ENCODE measurements at regions not wholly inside any gene's neighbourhood (a gene's known extent, or its start where the extent isn't known, plus 50 kb on each side); places are given as distances from the start of the nearest gene placed in this dataset.

DNA sequence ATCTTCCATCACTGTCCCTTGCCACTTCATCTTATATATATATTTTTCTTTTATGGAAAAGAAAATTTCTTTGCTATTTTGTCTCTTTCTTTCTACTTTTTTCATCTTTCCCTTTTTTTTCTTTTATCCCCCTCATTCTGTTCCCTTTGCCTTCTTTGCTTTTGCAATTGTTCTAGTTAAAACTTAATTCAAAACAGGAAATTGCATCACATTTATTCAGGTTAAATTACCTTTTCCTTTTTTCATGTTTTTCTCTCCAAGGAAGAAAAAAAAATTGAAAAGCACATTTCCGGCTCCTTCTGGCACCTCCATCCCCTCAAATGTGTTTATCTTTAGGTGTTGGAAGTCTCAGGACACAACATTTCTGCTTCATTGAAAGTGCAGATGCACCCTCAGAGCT lies 176.9 kb downstream of the FGF1 start:
- DNase-seq (ENCODE audit: low read depth in 4 of 4, low spot score in 3 of 4): no peak

DNA sequence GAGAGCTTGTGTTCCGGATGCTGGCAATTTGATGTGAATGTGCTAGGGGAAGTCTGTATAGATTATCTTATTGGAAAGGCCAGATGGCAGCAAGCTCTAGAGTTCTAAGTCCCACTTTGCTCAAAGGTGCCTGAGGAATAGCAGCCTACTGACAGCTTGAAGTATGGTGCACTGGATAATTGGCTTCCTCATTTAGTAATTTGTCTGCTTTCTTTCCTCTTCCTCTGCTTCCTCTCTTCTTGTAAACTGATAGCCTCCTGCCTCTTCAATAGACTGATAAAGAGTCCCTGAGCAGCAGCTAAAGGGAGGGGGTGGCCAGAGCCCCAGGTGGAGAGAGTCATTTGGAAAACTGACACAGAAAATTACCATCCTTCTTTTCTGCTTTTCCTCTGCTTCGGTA lies 177.3 kb downstream of the FGF1 start:
- DNase-seq (ENCODE audit: low read depth in 4 of 4, low spot score in 3 of 4): no peak

DNA sequence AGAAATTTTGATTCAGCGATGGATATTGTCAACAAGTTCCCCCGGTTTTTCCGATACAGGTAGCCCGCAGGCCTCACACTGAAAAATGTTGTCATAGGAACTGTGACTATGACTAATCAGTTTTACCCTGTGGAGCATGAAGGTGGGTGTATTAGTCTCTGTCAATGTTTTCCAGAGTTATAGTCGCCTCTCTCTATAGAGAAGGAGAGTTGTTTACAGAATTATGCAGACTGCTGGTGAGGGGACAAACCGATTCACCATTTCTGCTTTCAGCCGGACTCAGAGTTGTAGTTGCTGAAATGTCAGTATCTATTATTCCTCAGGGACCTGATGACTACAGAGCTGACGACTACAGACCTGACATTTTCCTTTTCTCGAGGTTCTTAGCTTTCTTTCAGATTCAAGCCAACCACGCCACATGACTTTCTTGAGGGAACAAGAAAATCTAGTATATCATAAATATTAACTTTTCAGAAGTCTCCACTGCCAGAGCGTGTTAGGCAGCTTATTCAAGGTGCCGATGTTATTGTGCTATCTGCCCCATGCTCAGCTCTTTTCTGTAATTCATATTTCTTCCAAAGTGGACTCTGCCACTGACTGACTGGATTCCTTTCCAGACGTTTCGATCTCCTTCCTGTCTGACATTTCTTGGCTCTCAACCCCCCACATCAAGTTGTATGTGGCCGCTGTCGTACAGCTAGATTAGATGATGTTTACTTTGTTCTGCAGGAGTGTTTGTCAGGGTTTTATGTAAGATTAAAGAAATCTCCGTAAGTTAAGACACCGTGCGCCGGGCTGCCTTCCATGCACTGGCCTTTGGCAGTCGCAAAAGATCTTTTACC lies 178.1 kb downstream of the FGF1 start:
- DNase-seq (ENCODE audit: low read depth in 4 of 4, low spot score in 3 of 4): no peak

DNA sequence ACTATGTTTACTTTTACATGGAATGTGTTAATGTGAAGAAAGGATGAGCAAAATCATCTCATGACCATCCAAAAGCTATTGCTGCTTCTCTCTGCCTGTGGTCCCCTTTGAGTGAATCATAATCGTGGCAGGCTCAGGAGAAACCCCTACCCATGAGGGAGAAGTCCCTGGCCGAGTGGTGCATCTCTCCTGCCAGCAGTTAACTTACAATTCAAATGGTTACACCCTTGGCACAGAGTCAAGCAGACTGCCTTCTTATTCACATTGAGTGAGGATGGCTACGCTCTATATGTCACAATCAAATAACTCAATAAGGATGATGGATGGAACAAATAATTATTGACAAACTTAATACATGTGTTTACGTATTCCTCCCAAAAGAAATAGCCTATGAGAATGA lies 179.1 kb downstream of the FGF1 start:
- DNase-seq (ENCODE audit: low read depth in 4 of 4, low spot score in 3 of 4): no peak

- DNase-seq (ENCODE audit: low read depth in 4 of 4, low spot score in 3 of 4): no peak
Observed at GRCh38 chr5:142506046-142506445, 179.8 kb downstream of the FGF1 start.

GRCh38 chr5:142501890-142502289 lies 177.1 kb upstream of the SPRY4 start:
- no peak for DNase-seq (ENCODE audit: low read depth in 4 of 4, low spot score in 3 of 4)

- no peak for DNase-seq (ENCODE audit: low read depth in 4 of 4, low spot score in 3 of 4)
Observed at GRCh38 chr5:142500227-142500905, 175.5 kb upstream of the SPRY4 start.

DNA sequence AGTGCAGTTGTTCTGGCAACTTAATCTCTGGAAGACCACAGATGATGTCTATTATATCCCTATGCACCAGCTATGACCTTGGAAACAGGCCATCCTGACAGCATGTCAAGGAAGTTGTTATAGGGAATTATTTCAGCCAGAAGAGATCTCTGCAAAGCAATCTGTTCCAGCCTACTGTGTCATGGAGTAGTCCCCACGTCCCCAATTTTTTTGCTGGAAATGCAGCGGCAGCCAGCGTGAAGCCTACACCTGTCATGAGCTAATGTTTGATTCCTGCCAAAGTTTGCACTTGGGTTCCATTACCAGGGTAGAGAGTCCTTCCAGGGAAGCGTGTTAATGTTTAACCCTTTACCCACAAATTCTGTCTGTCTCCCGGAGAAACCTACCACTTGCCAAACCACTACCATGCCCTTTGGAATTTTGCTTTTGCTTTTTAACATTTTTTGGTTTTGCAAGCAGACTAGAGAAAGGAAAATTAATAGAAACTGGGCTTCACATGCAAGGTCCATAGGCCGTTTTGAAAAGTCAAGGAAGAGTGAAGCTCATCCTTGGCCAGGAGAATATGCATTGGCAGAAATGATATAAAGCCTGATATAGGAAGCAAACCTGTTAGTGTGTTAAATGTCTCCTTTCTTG lies 174.9 kb upstream of the SPRY4 start:
- DNase-seq (ENCODE audit: low read depth in 4 of 4, low spot score in 3 of 4): no peak

GRCh38 chr5:142498298-142498697 lies 173.5 kb upstream of the SPRY4 start:
- no peak for DNase-seq (ENCODE audit: low read depth in 4 of 4, low spot score in 3 of 4)

GRCh38 chr5:142495531-142495930 lies 170.7 kb upstream of the SPRY4 start:
- no peak for DNase-seq (ENCODE audit: low read depth in 4 of 4, low spot score in 3 of 4)

DNA sequence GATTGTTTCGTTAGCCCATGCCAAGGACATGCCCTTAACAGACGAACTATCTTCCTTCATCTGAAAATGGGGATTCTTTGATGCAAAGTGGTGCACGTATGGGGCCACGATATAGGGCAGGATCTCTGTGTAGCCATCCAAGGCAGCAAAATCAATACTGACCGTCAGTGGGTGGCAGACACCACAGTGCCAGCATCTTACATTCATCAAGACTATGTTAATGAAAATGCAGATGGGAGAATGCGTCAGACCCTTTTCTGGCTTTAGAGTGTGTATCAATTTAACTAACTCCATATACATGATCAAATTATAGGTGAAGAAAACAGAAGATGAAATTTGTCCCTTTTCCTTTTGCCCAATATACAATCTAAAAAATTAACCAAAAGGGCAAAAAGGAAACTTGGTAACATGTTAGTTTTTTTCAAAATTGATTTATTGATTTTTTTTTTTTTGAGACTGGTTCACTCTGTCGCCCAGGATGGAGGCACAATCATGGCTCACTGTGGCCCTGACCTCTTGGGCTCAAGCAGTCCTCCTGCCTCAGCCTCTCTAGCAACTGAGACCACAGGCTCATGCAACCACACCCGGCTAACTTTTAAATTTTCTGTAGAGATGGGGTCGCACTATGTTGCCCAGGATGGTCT lies 169.2 kb upstream of the SPRY4 start:
- DNase-seq (ENCODE audit: low read depth in 4 of 4, low spot score in 3 of 4): no peak

- no peak for DNase-seq (ENCODE audit: low read depth in 4 of 4, low spot score in 3 of 4)
Observed at GRCh38 chr5:142492781-142493281, 168.0 kb upstream of the SPRY4 start.

DNA sequence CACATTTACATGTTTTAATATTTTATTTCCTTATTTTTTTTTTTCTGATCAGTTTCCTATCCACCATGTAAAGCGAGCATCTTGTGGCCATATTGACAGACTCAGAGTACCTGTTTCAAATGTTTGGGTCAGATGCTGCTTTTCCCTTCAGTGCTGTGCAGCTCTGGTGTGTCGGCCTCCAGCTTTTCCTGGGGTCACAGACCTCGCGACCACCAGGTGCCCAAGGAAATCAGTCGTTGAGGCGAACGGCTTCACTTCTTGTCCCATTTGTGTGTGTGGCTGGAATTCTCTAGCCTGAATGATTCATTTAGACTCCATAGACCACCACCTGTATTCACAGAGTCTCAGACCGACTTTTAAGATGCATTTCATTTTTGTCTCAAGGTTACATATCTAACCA lies 166.9 kb upstream of the SPRY4 start:
- DNase-seq (ENCODE audit: low read depth in 4 of 4, low spot score in 3 of 4): no peak

GRCh38 chr5:142491270-142491669 lies 166.4 kb upstream of the SPRY4 start:
- no peak for DNase-seq (ENCODE audit: low read depth in 4 of 4, low spot score in 3 of 4)

DNA sequence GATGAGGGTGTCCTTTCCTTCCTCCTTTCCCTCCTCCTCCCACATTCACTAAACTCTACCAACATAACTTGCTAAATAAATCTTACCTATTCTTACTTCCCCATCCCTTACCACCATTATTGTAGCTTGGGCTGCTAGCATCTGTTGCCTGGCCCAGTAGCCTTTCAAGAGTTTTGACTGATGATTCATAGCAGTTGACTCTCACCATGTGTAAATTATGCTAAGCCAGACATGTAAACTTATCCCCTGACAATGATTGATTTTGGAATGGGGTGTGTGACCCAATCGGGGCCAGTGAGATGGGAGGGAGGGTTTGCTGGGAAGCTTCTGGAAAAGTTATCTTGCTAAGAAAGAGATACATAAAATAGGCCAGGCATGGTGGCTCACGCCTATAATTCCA lies 161.8 kb upstream of the SPRY4 start:
- no peak for DNase-seq (ENCODE audit: low read depth in 4 of 4, low spot score in 3 of 4)

- no peak for DNase-seq (ENCODE audit: low read depth in 4 of 4, low spot score in 3 of 4)
Observed at GRCh38 chr5:142486020-142486419, 161.2 kb upstream of the SPRY4 start.

DNA sequence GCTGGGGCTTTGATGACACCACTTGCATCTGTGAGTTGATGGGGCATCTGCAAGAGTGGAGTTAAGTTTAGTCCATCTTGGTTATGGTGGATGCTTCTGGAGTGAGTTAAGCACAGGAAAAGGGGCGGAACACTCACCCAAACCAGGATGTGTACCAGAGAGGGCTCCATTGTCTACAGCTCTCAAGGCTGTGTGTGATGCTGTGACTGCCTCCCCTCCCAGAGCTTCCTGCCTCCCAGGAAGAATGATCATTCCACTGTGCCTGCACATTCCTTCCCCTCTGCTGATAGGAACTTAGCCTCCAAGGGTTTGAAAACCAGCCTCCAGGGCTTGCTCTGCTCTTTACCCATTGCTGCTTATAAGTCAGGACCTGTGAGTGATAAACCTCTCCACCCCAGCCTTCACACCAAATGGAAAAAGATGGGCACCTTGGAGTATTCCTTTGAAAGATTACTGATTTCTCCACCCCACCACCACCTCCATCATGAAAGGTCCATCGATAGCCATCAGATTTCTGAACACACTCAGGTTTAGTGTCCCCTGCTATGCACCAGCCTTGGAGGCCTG lies 160.1 kb upstream of the SPRY4 start:
- no peak for DNase-seq (ENCODE audit: low read depth in 4 of 4, low spot score in 3 of 4)

DNA sequence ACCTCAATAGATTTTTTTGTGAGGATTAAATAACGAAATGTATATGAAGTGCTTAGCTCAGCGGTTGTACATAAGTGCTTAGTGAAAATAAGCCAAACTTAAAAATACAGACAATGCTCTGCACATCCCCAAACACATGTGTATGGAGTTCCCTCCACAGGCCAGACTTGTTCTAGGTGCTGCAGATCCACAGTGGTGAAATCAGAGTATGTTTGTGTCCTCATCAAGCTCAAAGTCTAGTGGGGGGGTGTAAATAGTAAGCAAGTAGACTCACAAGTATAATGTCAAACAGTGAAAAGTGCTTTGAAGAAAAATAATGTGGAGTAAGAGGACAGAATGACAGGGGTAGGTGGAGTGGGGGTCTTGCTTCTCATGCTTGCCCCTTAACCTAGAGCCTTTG lies 157.4 kb upstream of the SPRY4 start:
- DNase-seq (ENCODE audit: low read depth in 4 of 4, low spot score in 3 of 4): no peak

DNA sequence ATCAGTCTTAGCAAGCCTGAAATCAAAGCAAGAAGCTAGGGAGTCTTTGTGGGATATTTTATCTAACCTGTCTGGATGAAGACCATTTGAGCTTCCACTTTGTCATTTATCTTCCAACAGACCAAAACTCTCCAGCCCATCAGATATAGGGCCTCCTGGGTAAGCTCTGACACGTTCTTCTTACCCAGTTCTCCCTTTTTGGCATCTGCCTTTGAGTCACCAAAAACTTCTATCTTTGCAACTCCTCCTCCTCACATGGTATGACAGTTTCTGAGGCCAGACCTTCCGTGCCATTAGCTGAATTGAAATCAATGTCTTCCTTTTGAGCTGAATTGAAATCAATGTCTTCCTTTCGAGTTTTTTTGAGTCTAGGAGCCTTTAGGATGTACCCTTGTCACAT lies 156.6 kb upstream of the SPRY4 start:
- DNase-seq (ENCODE audit: low read depth in 4 of 4, low spot score in 3 of 4): no peak

DNA sequence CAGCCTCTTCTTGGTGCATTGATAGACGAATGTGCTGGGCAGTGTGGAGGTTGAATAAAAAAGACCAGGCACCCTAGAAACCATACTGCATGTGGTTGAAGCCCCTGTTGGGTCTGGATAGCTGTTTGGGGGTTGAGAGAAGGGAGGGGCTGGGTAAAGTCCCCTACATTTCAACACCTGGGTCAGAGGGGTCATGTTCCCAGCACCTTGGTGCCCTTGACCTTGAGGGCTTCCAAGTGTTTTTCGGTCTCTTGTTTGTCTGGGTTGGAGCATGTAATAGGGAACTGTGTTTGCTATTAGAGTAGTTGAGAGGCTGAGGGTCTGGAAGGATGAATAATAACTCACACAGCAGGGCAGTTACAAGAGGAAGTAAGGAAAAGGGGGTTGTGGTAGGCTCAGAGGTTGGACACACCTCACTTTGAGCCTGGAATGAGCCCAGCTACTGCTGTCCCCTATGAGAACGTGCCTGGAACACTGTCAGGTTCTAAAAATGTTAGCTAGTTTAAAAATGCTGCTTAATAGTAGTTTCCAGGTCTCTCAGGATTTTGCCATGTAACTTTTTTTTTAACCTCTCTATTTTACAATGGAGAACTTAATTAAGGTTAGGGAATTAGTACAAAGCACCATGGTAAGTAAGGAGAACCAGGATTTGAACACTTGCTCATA lies 155.2 kb upstream of the SPRY4 start:
- no peak for DNase-seq (ENCODE audit: low read depth in 4 of 4, low spot score in 3 of 4)

Measured in right renal pelvis (tissue), 4 donors.